ENCODE measurements at regions not wholly inside any gene's neighbourhood (a gene's known extent, or its start where the extent isn't known, plus 50 kb on each side); places are given as distances from the start of the nearest gene placed in this dataset.

DNA sequence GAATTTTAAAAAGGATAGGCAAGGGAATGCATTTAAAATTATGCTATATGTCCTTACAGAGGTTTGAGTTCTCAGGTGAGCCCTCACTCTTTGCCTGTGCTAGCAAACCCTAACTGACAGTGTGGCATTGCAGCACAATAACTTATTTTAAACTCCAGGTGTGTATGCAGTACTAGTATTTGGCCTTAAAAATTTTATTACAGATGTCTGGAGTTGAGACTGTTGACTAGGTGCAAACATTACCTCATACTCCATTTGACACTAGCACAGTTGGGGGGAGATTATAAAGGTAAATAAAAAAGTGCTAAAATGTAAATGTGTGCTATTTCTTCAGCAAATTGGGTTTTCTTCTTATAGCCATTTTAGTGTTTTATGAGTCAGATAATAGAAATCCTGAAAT, 407.7 kb downstream of the SH3GL2 start:
- H3K27ac ChIP-seq (ENCODE audit: low read length), result no peak overlapping the region
- no peaks in the 10 kb centered on the region for H3K4me1 ChIP-seq (ENCODE audit: control insufficient read depth, low read depth, low read length)
- no peaks in the 10 kb centered on the region for H3K9me3 ChIP-seq (ENCODE audit: control insufficient read depth, low read depth, low read length)
- H3K36me3 ChIP-seq (ENCODE audit: control insufficient read depth, low read depth, low read length), result no peaks in the 10 kb centered on the region
- no peak overlapping the region for H3K9ac ChIP-seq (ENCODE audit: low read length)
- H3K4me3 ChIP-seq (ENCODE audit: low read length), result no peak overlapping the region
- no peaks in the 10 kb centered on the region for H3K27me3 ChIP-seq (ENCODE audit: control insufficient read depth, insufficient read depth, low read length)

DNA sequence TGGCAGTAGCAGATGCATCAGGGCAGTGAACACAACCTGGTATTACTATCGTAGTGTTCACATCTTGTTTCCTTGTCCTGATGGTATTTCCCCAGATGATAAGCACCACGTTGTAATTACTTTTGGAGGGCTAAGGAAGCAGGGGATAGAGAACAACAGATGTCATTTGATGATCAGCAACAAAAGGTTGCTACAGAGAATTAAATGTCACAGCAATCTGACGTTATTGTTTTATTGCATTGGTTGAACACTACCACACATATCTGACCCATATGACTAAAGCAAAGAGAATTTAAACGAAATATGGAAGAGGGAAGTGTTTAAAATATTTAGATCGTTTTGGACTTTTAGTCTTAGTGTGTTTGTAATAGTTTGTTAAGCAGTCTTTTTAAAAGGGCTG, 408.3 kb downstream of the SH3GL2 start:
- H3K36me3 ChIP-seq (ENCODE audit: control insufficient read depth, low read depth, low read length), result no peaks in the 10 kb centered on the region
- H3K9me3 ChIP-seq (ENCODE audit: control insufficient read depth, low read depth, low read length), result no peaks in the 10 kb centered on the region
- no peaks in the 10 kb centered on the region for H3K27me3 ChIP-seq (ENCODE audit: control insufficient read depth, insufficient read depth, low read length)
- H3K9ac ChIP-seq (ENCODE audit: low read length), result no peak overlapping the region
- no peak overlapping the region for H3K27ac ChIP-seq (ENCODE audit: low read length)
- no peak overlapping the region for H3K4me3 ChIP-seq (ENCODE audit: low read length)
- H3K4me1 ChIP-seq (ENCODE audit: control insufficient read depth, low read depth, low read length), result no peaks in the 10 kb centered on the region

DNA sequence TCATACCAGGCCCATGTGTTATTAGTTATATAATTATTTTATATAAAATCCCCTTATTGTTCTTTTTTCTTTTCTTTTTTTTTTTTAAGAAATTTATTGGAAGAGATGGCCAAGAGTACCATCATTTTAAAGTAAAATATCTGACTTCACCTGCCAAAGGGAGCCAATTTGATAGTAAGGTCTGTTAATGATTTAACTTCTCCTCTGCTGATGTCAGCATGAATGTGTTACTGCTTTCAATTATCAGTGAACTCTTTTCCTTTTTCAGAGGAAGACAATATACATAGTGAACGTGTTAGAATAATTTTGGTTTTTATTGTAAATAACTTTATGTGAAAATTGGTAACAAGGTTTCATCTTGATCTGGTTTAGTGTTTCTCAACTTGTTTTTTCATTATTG, 409.6 kb downstream of the SH3GL2 start:
- Histone ChIP-seq H3K4me3 (ENCODE audit: low read length) (no peak overlapping the region), H3K9me3 (ENCODE audit: control insufficient read depth, low read depth, low read length) (no peaks in the 10 kb centered on the region), H3K27ac (ENCODE audit: low read length) (no peak overlapping the region), H3K36me3 (ENCODE audit: control insufficient read depth, low read depth, low read length) (no peaks in the 10 kb centered on the region), H3K9ac (ENCODE audit: low read length) (no peak overlapping the region), H3K4me1 (ENCODE audit: control insufficient read depth, low read depth, low read length) (no peaks in the 10 kb centered on the region), H3K27me3 (ENCODE audit: control insufficient read depth, insufficient read depth, low read length) (no peaks in the 10 kb centered on the region)

DNA sequence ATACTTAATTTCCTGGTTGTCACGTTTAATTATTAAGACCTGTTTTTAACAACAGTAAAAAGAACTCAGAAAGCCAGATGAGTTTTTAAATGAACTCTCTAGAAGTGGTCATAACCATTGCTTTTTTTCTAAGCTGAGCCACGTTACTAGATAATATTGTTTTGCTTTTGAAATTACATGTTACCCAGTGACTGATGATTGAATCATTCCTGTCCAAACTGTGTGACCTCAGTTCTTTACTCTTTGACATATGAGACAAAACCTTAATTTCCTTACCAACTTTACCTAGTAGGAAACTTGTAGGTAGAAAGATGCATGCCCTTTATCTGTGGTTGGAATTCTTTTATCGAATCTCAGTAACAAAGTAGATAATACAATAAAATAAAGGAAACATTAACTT, 411.7 kb downstream of the SH3GL2 start:
- H3K9ac ChIP-seq (ENCODE audit: low read length), result no peak overlapping the region
- no peaks in the 10 kb centered on the region for H3K9me3 ChIP-seq (ENCODE audit: control insufficient read depth, low read depth, low read length)
- no peak overlapping the region for H3K27ac ChIP-seq (ENCODE audit: low read length)
- H3K36me3 ChIP-seq (ENCODE audit: control insufficient read depth, low read depth, low read length), result no peaks in the 10 kb centered on the region
- H3K27me3 ChIP-seq (ENCODE audit: control insufficient read depth, insufficient read depth, low read length), result no peaks in the 10 kb centered on the region
- H3K4me1 ChIP-seq (ENCODE audit: control insufficient read depth, low read depth, low read length), result peaks cover 3% of the 10 kb centered on the region
- no peak overlapping the region for H3K4me3 ChIP-seq (ENCODE audit: low read length)

DNA sequence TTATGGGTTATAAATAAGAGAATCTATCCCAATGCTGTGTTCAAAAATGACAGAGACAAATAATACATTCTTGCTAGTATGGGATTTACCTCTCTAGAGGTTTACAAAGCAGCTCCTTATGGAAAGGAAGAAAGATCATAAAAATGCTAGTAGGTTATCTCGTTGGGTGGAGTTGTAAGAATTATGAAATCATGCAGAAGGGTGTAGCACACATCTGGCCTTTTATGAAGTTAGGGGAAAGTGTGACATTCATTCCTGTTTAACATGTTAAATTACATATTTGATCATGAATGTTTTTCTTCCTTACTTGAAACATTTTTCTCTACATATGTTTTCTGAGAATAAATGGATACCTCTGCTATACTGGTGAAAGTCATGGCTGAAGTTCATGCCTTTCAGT, 414.2 kb downstream of the SH3GL2 start:
- no peak overlapping the region for H3K4me3 ChIP-seq (ENCODE audit: low read length)
- H3K36me3 ChIP-seq (ENCODE audit: control insufficient read depth, low read depth, low read length), result no peaks in the 10 kb centered on the region
- no peaks in the 10 kb centered on the region for H3K27me3 ChIP-seq (ENCODE audit: control insufficient read depth, insufficient read depth, low read length)
- H3K9me3 ChIP-seq (ENCODE audit: control insufficient read depth, low read depth, low read length), result no peaks in the 10 kb centered on the region
- H3K27ac ChIP-seq (ENCODE audit: low read length), result no peak overlapping the region
- H3K4me1 ChIP-seq (ENCODE audit: control insufficient read depth, low read depth, low read length), result peaks cover 3% of the 10 kb centered on the region
- H3K9ac ChIP-seq (ENCODE audit: low read length), result no peak overlapping the region

DNA sequence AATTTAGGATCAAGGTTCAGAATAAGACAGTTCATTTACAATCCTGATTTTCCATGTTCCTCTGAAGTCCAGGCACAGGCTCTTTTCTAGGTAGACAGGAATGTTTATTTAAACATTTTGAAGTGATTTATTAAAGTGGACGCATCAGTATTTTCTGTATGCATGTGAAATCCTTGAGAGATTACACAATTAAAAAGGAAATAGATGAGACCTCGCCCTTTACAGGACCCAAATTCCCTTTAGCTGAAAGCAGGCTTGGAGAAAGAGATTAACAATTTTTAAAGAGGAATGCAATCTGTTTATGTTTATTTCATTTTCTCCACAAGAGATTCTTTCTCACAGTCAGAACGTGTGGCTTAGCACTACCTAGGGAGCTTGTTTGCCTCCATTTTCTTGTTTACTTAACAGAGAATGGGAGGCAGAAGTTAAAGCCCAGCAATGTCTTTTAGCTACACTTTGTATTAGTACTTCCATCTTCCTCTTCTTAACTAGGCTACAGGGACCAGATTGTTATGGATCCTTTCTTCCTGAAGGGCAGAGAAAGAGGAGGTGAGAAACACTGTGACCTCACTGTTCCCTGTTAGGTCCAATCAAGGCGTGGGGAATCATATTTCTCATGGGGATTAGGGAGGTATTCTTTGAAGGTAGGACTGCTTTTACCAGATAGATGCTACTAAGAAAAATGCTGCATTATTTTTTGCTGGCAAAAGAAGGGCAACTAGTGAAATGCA, 416.0 kb downstream of the SH3GL2 start:
- H3K27me3 ChIP-seq (ENCODE audit: control insufficient read depth, insufficient read depth, low read length), result no peaks in the 10 kb centered on the region
- peaks cover 3% of the 10 kb centered on the region for H3K4me1 ChIP-seq (ENCODE audit: control insufficient read depth, low read depth, low read length)
- H3K9ac ChIP-seq (ENCODE audit: low read length), result no peak overlapping the region
- no peak overlapping the region for H3K27ac ChIP-seq (ENCODE audit: low read length)
- H3K4me3 ChIP-seq (ENCODE audit: low read length), result no peak overlapping the region
- H3K36me3 ChIP-seq (ENCODE audit: control insufficient read depth, low read depth, low read length), result no peaks in the 10 kb centered on the region
- no peaks in the 10 kb centered on the region for H3K9me3 ChIP-seq (ENCODE audit: control insufficient read depth, low read depth, low read length)

DNA sequence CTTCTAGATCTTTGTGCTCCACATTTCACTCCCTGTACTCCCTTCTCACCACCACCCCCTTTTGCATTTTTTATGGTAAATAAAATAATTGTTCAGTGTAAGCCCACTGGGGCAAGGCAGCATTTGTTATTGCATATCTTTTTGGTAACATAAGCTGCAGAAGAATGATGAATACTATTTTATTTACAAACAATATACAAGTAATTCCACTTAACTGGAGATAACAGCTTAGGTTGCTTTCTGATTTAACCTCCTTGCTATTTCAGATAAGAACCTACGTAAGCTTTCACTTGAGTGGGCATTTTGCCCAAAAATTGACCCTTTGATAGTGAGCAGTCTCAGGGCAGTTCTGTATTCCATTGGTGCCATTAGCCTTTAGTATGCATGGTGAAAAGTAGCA, 417.9 kb downstream of the SH3GL2 start:
- Histone ChIP-seq H3K36me3 (ENCODE audit: control insufficient read depth, low read depth, low read length) (no peaks in the 10 kb centered on the region), H3K9me3 (ENCODE audit: control insufficient read depth, low read depth, low read length) (no peaks in the 10 kb centered on the region), H3K9ac (ENCODE audit: low read length) (no peak overlapping the region), H3K27me3 (ENCODE audit: control insufficient read depth, insufficient read depth, low read length) (no peaks in the 10 kb centered on the region), H3K4me3 (ENCODE audit: low read length) (no peak overlapping the region), H3K27ac (ENCODE audit: low read length) (no peak overlapping the region), H3K4me1 (ENCODE audit: control insufficient read depth, low read depth, low read length) (peaks cover 3% of the 10 kb centered on the region)

DNA sequence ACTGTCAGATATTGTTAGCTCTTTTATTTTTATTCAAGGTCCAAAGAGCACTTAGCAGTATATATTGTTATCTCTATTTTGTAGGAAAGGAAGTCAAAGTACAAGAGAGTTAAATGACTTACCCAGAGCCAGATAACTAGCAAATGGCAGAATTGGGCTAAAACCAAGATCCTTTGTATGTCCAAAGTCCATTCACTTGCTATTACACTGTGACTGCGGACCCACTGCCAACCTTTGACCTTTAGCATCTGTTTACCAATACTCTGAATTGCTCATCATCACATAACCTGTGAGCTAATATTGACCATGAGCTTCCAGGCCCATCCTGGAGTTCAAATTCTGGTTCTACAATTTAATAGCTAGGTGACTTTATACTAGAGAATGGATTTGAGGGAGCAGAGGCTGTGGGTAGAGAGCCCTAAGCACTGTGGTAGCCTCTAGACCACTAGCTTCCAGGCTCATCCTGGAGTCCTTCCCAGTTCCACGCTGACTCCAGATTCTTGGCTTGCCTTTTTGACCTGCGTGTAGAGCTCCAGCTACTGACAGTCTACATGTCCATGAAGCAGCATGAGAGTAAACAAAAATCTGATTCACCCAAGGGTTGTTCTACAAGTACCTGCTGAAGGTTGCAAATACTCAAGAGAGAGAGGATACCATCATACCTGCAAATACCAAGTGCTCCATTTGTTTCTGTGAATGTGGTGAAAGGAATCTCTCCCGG, 424.0 kb downstream of the SH3GL2 start:
- Histone ChIP-seq H3K27ac (ENCODE audit: low read length) (no peak overlapping the region), H3K27me3 (ENCODE audit: control insufficient read depth, insufficient read depth, low read length) (no peaks in the 10 kb centered on the region), H3K36me3 (ENCODE audit: control insufficient read depth, low read depth, low read length) (no peaks in the 10 kb centered on the region), H3K9me3 (ENCODE audit: control insufficient read depth, low read depth, low read length) (no peaks in the 10 kb centered on the region), H3K4me1 (ENCODE audit: control insufficient read depth, low read depth, low read length) (no peaks in the 10 kb centered on the region), H3K9ac (ENCODE audit: low read length) (no peak overlapping the region), H3K4me3 (ENCODE audit: low read length) (no peak overlapping the region)

DNA sequence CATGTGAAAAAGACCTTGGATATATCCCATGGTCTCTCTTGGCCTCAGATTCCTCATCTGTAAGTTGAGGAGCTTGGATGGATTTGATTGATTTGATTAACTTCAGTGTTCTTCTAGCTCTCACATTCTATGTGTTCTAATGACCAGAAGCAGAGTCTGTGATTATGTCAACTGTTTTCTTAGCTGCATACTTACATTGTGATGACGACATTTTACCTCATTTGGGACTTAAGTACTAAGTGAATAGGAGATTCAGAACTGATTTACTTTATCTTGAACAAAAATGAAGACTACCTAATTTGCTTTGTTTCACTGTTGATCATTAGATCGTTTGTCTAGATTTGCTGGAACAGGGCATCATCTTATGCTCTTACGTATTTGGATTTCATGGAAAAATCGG, 427.7 kb downstream of the SH3GL2 start:
- Histone ChIP-seq H3K36me3 (ENCODE audit: control insufficient read depth, low read depth, low read length) (no peaks in the 10 kb centered on the region), H3K9ac (ENCODE audit: low read length) (no peak overlapping the region), H3K4me1 (ENCODE audit: control insufficient read depth, low read depth, low read length) (no peaks in the 10 kb centered on the region), H3K9me3 (ENCODE audit: control insufficient read depth, low read depth, low read length) (no peaks in the 10 kb centered on the region), H3K27me3 (ENCODE audit: control insufficient read depth, insufficient read depth, low read length) (no peaks in the 10 kb centered on the region), H3K27ac (ENCODE audit: low read length) (no peak overlapping the region), H3K4me3 (ENCODE audit: low read length) (no peak overlapping the region)

DNA sequence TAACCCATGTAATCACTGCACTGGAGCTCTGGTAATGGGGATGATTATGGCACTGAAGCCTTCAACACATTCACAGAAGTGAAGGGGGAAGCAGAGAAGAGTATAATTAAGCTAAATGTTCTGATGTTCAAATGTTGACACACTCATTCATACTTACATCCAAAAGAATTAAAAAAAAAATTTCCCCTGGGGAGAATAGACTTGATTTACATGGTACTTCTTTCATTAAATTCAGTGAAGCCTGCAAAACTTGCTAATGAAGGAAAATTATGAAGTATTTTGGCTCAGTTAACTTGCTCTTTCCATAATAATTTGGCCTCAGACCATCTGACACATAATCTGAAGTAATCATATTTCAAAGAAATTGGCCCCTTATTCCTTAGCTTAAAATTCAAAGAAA, 428.8 kb downstream of the SH3GL2 start:
- Histone ChIP-seq H3K27ac (ENCODE audit: low read length) (no peak overlapping the region), H3K36me3 (ENCODE audit: control insufficient read depth, low read depth, low read length) (no peaks in the 10 kb centered on the region), H3K27me3 (ENCODE audit: control insufficient read depth, insufficient read depth, low read length) (no peaks in the 10 kb centered on the region), H3K4me1 (ENCODE audit: control insufficient read depth, low read depth, low read length) (no peaks in the 10 kb centered on the region), H3K9ac (ENCODE audit: low read length) (no peak overlapping the region), H3K9me3 (ENCODE audit: control insufficient read depth, low read depth, low read length) (no peaks in the 10 kb centered on the region), H3K4me3 (ENCODE audit: low read length) (no peak overlapping the region)

DNA sequence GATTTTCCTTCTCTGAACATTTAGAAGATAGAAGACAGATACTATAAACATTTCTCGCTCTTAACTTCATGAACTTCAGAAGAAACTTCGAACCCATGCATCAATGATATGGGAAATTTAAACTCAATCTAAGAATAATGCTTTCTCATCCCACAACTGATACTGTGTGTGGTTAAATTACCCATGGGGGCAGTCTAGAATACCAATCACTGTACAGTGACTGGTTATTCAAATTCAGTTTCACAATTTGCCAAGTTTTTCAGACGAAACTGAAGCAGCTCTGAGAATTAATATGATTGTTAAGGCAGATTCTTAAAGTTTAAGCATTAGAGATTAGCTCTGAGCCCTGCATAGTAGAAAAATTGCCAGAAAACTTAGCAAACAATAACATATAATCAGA, 431.0 kb downstream of the SH3GL2 start:
- Histone ChIP-seq H3K9me3 (ENCODE audit: control insufficient read depth, low read depth, low read length) (no peaks in the 10 kb centered on the region), H3K9ac (ENCODE audit: low read length) (no peak overlapping the region), H3K4me3 (ENCODE audit: low read length) (no peak overlapping the region), H3K27me3 (ENCODE audit: control insufficient read depth, insufficient read depth, low read length) (no peaks in the 10 kb centered on the region), H3K27ac (ENCODE audit: low read length) (no peak overlapping the region), H3K4me1 (ENCODE audit: control insufficient read depth, low read depth, low read length) (no peaks in the 10 kb centered on the region), H3K36me3 (ENCODE audit: control insufficient read depth, low read depth, low read length) (no peaks in the 10 kb centered on the region)

DNA sequence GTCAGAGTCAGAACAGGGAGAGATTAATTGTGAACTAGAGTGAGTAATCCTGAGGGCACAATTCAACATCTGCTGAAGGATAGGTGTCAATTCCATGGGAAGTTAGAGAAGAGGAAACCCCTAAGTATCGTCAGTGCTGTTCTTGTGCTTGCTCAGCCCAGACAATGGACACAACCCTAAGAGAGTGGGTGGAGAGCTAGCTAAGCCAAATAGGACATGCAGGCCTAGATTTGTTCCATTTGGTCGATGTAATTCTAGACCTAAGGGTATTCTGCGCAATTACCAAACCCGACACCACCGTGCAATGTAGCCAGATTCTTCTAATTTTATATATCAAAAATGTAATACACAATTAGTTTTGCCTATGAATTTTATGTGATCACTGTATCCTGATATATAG, 431.6 kb downstream of the SH3GL2 start:
- no peaks in the 10 kb centered on the region for H3K4me1 ChIP-seq (ENCODE audit: control insufficient read depth, low read depth, low read length)
- no peaks in the 10 kb centered on the region for H3K9me3 ChIP-seq (ENCODE audit: control insufficient read depth, low read depth, low read length)
- H3K36me3 ChIP-seq (ENCODE audit: control insufficient read depth, low read depth, low read length), result no peaks in the 10 kb centered on the region
- no peak overlapping the region for H3K27ac ChIP-seq (ENCODE audit: low read length)
- no peak overlapping the region for H3K9ac ChIP-seq (ENCODE audit: low read length)
- no peak overlapping the region for H3K4me3 ChIP-seq (ENCODE audit: low read length)
- no peaks in the 10 kb centered on the region for H3K27me3 ChIP-seq (ENCODE audit: control insufficient read depth, insufficient read depth, low read length)
